GM13976 (cell line): ENCODE measurements at regions not wholly inside any gene's neighbourhood (a gene's known extent, or its start where the extent isn't known, plus 50 kb on each side); places are given as distances from the start of the nearest gene placed in this dataset.

Source experiments
- DNase-seq: peaks from one replicate; pipeline ENCODE4 v3.0.0; 2012; ENCODE audit warnings: low spot score
- in situ Hi-C: fragments of 300-500 bp; cut with MboI; formaldehyde crosslinking; loops from one replicate; pipeline ENCODE4 v1.12.0; 2022; ENCODE audit warnings: low sequenced_read_pairs, mixed read lengths, inconsistent platforms; ENCODE audit not compliant: unreplicated experiment
- TF ChIP-seq, protein P1 (sequence below): IDR thresholded peaks from 2 replicates; pipeline ENCODE4 v1.5.1; 2012; ENCODE audit warnings: borderline replicate concordance, mild to moderate bottlenecking; ENCODE audit not compliant: insufficient read depth; ENCODE audit errors: extremely low read depth, missing control alignments, control extremely low read depth

GRCh38 chr3:13179181-13179580 lies 106.0 kb upstream of the IQSEC1 start:
- in situ Hi-C loops: no loop called here
- DNase-seq: no peak
- TF ChIP-seq, protein P1, sequence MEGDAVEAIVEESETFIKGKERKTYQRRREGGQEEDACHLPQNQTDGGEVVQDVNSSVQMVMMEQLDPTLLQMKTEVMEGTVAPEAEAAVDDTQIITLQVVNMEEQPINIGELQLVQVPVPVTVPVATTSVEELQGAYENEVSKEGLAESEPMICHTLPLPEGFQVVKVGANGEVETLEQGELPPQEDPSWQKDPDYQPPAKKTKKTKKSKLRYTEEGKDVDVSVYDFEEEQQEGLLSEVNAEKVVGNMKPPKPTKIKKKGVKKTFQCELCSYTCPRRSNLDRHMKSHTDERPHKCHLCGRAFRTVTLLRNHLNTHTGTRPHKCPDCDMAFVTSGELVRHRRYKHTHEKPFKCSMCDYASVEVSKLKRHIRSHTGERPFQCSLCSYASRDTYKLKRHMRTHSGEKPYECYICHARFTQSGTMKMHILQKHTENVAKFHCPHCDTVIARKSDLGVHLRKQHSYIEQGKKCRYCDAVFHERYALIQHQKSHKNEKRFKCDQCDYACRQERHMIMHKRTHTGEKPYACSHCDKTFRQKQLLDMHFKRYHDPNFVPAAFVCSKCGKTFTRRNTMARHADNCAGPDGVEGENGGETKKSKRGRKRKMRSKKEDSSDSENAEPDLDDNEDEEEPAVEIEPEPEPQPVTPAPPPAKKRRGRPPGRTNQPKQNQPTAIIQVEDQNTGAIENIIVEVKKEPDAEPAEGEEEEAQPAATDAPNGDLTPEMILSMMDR: no peak

DNA sequence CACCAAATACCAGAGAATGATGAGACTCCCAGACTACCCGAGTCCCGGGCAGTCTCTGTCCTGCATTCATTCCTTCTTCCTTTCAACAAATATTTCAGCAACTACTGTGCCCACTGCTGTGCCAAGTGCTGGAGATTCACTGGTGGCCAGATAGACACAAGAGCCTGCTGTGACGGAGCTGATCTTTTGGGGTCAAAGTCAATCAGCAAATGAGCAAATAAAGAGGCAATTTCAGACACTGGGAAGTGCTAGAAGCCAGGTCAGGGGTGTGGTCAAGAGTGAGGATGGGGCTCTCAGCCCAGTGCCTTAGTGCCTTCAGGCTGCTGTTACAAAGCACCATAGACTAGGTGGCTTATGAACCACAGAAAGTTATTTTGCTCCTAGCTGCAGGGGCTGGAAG lies 104.9 kb upstream of the IQSEC1 start:
- TF ChIP-seq, protein P1: no peak
- in situ Hi-C loops: no loop called here
- DNase-seq: no peak

DNA sequence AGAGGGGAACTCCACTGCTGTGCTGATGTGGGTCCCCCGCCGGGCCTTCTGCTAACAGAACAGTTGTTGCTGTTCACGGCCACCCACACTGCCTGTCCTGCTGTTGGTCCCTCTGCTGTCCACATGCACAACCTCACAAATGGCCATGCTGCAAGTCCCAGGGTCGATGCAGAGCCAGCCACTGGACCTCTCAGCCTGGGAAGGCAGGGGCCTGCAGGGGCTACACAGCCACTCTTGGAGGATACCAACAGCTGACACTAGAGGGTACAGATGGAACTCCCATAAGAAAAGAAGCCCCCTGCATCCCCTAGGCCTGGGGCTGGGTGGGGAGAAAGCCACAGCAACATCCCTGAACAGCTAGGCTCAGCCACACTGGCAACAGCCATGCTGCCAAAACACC lies 104.4 kb upstream of the IQSEC1 start:
- in situ Hi-C loops: no loop called here
- TF ChIP-seq, protein P1: no peak
- no peak for DNase-seq

DNA sequence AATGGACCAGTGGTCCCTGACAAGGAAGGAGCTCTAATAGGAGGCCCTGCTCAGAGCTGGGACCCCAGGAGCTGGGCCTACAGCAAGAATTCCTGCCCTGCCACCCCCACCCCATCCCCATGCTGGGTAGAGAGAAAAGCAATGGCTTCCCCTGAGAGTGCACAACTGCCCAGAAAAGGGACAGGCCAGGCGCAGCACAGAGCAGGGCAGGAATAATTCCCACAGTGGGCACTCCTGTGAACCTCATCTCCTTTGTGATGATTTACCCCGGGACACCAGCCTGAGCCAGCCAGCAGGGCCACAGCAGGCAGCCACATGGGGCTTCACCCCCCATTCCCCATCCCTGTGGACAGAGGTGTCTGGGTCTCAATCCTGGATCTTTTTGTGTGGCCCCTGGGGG lies 104.0 kb upstream of the IQSEC1 start:
- no peak for DNase-seq
- TF ChIP-seq, protein P1: no peak
- in situ Hi-C loops: no loop called here

DNA sequence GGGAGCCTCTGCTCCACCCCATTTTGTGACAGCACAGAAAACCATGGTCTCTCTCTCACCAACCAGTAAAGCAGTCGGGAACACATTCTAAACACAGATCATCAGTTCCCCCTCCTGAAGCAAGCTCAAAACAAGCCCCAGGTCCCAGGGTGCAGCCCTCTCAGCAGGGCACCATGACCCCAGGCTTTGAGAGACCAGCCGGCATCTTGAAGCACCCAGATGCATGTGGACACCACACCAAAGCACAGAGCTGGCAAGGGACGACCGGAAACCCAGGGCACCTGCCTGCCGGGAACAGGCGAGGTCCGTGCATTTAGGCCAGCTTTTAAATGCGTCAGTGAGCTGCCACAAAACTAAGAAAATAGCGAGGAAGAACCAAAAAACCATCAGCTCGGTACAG lies 103.2 kb upstream of the IQSEC1 start:
- DNase-seq: no peak
- in situ Hi-C loops: no loop called here
- TF ChIP-seq, protein P1: no peak

DNA sequence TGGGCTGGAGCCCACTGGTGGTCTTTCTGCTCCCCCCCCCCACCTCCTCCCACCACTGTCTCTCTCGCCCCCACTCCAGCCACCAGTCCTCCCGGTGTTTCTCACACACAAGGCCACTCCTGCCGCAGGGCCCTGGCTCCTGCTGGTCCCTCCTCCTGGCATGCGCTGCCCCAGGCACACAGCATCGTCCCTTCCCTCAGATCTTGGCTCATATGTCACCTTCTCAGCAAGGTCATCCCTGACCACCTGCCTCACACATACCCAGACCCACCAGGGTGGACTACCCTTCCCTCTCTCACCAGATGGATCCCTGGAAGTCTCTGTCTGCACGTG lies 101.5 kb upstream of the IQSEC1 start:
- TF ChIP-seq, protein P1: no peak
- in situ Hi-C loops: no loop called here
- no peak for DNase-seq
